Renal pelvis (tissue), 1 donor: ENCODE measurements at regions not wholly inside any gene's neighbourhood (a gene's known extent, or its start where the extent isn't known, plus 50 kb on each side); places are given as distances from the start of the nearest gene placed in this dataset.
"Not testable (repeated sequence)": the region's sequence is repeated elsewhere in the genome, so short reads cannot be mapped to it uniquely, and the experiment has no call there.

Experiments used
- DNase-seq: peaks from one replicate; pipeline ENCODE4 v3.0.0-alpha.2; 2013

- DNase-seq = no peak
Measured at GRCh38 chr9:89674667-89675057, 69.8 kb downstream of the GADD45G start.

DNA sequence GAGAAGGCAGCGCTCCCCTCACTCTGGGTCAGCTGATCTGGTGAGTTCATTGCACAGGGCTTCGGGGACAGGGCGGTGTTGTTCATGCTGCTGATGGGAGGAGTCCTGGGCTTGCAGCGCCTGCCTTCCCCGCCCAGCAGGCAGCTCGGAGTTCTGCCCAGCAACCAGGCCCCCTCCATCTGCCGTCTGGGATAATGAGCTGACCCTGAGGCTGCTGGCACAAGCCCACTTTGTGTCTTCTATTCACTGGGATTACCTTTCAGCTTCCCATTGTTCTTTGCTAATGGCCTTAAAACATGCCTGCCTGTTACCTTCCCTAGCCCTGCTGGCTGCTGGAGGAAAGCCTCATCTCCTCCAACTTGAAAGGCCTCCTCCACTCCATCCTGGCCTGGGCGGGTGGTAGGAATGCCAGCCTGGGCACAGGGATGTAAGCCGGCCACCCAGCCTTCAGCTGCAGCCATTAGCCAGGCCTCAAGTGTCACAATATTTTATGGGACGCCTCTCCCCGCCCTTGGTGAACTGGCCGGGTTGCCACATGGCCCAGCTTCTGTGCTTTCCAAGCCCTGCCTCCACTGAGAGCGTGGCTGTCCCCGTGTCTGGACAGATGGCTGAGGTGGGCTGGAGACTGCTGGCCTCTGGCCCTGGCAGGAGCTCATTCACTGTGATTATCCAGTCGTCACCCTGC is 70.4 kb downstream of the GADD45G start:
- no peak for DNase-seq

GRCh38 chr9:89676281-89676680 is 71.5 kb downstream of the GADD45G start:
- DNase-seq = no peak

DNA sequence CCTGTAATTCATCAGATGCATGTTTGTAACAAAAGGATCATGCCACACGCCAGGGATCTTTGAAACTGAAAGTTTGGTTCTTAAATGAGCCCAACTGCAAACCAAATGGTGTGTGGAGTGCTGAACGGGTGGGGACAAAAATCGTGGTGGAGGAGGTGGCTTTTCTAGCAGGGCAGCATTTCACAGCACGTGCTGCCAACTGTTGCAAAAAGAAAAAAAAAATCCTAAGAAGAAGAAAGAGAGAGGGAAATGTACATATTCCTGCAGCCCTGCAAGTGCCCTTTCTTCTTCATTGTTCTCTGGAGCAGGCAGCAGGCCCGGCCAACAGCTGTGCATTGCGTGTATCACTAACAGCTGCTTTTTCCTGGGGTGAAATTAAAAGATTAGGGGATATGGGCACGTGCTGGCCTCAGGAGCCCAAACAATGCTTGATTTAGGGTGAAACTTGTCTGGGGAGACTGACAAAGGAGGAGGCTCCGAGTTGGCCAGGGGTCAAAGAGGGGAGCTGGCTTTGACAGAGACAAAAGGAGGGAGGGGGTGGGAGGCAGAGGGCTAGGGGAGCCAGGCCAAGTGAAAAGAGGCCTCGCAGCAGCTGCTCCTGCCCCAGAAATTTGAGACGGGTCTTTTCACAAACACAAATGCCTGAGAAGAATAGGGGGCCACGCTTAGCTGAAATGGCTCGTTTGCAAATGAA is 73.0 kb downstream of the GADD45G start:
- no peak for DNase-seq

GRCh38 chr9:89678396-89679015 is 73.7 kb downstream of the GADD45G start:
- DNase-seq = no peak

DNA sequence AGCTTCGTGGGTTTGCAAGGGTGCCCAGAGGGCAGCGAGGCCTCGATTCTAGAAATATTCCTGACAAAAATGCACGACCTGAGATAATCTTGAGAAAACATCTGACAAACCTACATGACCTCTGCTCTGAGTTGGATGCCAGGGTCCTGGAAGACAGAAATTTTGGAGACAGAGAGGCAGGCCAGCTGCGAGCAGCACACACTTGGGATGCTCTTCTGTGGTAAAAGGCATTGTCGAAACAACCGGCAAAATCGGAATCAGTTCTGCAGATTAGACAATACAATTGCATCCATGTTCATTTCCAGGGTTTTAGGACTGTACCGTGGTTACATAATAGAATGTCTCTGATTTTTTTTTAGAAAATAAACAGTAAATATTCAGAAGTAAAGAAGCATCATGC is 74.2 kb downstream of the GADD45G start:
- no peak for DNase-seq

DNA sequence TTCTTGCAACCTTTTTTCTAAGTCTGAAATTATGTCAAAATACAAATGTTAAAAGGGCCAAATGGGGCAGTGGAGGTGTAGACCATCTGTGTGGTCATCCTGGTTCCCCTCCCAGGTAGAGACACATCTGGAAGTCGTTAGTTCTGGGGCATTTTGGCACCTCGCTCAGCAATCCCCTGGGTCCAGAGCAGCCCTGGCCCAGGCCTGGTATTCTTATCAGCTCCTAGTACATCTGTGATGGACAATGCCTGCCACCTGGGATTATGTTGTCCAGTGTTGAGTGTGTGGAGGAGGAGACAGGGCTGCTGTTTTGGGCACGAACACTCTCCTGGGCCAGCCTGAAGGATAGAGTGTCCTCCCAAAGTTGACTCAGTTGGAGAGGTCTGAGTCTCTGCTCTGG is 74.8 kb downstream of the GADD45G start:
- no peak for DNase-seq

DNA sequence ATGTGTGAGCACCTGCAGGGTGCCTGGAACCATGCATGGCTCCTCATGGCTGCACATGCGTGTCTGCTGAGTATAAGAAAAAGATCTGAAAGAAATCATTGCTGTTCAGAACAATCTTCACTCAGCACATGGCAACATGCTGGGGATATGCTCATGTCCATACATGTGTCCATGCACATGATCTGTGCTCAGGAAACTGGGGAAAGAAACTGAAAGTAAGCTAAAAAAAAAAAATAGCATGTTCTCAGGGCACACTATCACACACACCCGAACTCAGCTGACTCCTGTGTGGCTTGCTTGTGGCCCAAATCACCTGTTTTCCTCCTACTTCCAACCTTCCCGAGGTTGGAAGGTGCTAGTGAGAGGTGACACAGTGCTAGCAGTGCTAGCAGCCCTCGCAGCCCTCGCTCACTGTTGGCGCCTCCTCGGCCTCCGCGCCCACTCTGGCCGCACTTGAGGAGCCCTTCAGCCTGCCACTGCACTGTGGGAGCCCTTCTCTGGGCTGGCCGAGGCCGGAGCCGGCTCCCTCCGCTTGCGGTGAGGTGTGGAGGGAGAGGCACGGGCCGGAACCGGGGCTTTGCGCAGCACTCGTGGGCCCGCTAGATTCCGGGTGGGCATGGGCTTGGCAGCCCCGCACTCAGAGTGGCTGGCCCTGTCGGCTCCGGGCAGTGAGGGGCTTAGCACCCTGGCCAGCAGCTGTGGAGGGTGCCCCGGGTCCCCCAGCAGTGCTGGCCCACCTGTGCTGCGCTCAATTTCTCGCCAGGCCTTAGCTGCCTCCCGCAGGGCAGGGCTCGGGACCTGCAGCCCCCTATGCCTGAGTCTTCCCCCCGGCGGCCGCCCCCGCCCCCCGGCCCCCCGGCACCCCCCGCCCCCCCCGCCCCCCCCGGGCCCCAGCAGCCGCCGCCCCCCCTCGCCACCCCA is 76.0 kb downstream of the GADD45G start:
- no peak for DNase-seq

DNA sequence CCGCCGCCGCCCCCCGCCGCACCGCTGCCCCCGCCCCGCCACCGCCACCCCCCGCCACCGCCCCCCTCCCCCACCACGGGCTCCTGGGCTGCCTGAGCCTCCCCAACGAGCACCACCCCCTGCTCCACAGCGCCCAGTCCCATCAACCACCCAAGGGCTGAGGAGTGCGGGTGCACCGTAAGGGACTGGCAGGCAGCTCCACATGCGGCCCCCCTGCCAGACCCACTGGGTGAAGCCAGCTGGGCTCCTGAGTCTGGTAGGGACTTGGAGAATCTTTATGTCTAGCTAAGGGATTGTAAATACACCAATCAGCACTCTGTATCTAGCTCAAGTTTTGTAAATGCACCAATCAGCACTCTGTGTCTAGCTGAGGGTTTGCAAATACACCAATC is 76.7 kb downstream of the GADD45G start:
- DNase-seq = not testable (repeated sequence)

- no peak for DNase-seq
Measured at GRCh38 chr9:89683626-89684025, 78.8 kb downstream of the GADD45G start.

GRCh38 chr9:89684218-89684617 is 79.4 kb downstream of the GADD45G start:
- no peak for DNase-seq

GRCh38 chr9:89684912-89685636 is 80.3 kb downstream of the GADD45G start:
- DNase-seq = no peak

- DNase-seq = no peak
Measured at GRCh38 chr9:89685698-89686097, 80.9 kb downstream of the GADD45G start.

- DNase-seq = no peak
Measured at GRCh38 chr9:89686126-89686525, 81.3 kb downstream of the GADD45G start.

DNA sequence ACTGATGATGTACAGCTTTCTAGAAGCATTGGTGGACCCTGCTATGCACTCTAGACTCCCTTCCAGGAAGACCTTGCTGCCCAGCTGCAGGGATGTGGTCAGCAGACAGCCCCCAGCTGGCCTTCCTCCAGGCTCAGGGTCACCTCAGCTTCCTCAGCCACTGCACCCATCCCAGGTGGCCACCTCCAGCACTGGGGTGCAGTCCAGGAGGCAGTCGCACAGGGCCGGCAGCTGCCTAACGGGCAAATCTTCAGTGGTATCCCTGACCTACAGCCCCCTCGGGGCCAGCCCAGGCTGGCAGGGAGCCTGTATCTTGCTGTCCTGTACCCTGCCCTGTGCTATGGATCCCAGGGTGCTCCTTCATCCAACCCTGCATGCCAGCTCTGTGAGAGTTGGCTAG is 81.8 kb downstream of the GADD45G start:
- DNase-seq = no peak

GRCh38 chr9:89687188-89687587 is 82.4 kb downstream of the GADD45G start:
- DNase-seq = no peak

DNA sequence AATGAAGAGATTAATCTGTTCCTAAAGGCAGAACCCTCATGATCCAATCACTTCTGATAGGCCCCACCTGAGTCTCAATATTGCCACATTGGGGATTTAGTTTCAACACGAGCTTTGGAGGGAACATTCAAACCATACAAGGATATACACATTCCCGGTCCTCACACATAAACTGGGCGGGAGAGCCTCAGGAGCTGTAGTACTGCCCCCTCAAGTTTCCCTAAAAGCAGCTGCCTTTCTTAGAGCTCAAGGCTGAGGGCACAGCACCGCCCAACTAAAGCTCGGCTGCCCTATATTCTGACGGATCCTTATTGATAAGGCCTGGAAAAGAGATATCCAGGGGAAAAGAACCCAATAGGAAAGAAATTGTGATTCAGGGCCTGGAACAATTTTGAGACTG is 83.0 kb downstream of the GADD45G start:
- DNase-seq = no peak

DNA sequence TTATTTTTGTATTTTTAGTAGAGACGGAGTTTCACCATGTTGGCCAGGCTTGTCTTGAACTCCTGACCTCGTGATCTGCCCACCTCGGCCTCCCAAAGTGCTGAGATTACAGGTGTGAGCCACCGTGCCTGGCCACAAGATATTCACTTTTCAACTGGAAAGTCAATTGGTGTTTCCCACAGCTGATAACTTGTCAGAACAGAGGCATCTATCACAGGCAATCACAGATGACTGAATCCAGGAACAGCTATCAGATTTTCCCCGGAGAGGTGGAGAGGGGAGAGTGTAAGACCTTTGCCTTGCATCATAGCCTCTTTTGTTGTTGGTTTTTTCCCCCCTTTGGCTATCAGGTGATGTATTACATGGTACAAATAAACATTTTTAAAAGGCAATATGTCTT is 84.5 kb downstream of the GADD45G start:
- DNase-seq = not testable (repeated sequence)

GRCh38 chr9:89690334-89690912 is 85.6 kb downstream of the GADD45G start:
- no peak for DNase-seq

GRCh38 chr9:89695441-89695891 is 90.7 kb downstream of the GADD45G start:
- DNase-seq = no peak

DNA sequence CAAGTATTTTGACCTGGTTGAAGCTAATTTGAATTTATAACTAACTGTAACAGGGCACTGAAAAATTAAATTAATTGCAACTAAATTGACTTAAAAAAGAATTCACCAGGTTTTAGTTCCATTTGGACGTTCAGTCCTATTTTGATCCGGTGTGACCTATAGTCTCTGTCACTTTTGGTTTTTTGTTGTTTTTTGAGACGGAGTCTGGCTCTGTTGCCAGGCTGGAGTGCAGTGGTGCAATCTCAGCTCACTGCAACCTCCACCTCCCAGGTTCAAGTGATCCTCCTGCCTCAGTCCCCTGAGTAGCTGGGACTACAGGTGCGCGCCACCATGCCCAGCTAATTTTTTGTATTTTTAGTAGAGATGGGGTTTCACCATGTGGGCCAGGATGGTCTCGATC is 91.2 kb downstream of the GADD45G start:
- not testable (repeated sequence) for DNase-seq
